ENCODE measurements at regions not wholly inside any gene's neighbourhood (a gene's known extent, or its start where the extent isn't known, plus 50 kb on each side); places are given as distances from the start of the nearest gene placed in this dataset.

- POLR2A ChIA-PET = no interaction called here
- TF ChIP-seq, protein P1, sequence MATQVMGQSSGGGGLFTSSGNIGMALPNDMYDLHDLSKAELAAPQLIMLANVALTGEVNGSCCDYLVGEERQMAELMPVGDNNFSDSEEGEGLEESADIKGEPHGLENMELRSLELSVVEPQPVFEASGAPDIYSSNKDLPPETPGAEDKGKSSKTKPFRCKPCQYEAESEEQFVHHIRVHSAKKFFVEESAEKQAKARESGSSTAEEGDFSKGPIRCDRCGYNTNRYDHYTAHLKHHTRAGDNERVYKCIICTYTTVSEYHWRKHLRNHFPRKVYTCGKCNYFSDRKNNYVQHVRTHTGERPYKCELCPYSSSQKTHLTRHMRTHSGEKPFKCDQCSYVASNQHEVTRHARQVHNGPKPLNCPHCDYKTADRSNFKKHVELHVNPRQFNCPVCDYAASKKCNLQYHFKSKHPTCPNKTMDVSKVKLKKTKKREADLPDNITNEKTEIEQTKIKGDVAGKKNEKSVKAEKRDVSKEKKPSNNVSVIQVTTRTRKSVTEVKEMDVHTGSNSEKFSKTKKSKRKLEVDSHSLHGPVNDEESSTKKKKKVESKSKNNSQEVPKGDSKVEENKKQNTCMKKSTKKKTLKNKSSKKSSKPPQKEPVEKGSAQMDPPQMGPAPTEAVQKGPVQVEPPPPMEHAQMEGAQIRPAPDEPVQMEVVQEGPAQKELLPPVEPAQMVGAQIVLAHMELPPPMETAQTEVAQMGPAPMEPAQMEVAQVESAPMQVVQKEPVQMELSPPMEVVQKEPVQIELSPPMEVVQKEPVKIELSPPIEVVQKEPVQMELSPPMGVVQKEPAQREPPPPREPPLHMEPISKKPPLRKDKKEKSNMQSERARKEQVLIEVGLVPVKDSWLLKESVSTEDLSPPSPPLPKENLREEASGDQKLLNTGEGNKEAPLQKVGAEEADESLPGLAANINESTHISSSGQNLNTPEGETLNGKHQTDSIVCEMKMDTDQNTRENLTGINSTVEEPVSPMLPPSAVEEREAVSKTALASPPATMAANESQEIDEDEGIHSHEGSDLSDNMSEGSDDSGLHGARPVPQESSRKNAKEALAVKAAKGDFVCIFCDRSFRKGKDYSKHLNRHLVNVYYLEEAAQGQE (IDR thresholded peaks at IDR 0.05; ENCODE audit: low read depth, low read length) = no peak
- TF ChIP-seq, protein P2, sequence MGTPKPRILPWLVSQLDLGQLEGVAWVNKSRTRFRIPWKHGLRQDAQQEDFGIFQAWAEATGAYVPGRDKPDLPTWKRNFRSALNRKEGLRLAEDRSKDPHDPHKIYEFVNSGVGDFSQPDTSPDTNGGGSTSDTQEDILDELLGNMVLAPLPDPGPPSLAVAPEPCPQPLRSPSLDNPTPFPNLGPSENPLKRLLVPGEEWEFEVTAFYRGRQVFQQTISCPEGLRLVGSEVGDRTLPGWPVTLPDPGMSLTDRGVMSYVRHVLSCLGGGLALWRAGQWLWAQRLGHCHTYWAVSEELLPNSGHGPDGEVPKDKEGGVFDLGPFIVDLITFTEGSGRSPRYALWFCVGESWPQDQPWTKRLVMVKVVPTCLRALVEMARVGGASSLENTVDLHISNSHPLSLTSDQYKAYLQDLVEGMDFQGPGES (IDR thresholded peaks at IDR 0.05; ENCODE audit: low read depth, low read length) = no peak
- TF ChIP-seq, protein P3, sequence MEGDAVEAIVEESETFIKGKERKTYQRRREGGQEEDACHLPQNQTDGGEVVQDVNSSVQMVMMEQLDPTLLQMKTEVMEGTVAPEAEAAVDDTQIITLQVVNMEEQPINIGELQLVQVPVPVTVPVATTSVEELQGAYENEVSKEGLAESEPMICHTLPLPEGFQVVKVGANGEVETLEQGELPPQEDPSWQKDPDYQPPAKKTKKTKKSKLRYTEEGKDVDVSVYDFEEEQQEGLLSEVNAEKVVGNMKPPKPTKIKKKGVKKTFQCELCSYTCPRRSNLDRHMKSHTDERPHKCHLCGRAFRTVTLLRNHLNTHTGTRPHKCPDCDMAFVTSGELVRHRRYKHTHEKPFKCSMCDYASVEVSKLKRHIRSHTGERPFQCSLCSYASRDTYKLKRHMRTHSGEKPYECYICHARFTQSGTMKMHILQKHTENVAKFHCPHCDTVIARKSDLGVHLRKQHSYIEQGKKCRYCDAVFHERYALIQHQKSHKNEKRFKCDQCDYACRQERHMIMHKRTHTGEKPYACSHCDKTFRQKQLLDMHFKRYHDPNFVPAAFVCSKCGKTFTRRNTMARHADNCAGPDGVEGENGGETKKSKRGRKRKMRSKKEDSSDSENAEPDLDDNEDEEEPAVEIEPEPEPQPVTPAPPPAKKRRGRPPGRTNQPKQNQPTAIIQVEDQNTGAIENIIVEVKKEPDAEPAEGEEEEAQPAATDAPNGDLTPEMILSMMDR (IDR thresholded peaks at IDR 0.05) = no peak
- TF ChIP-seq CHD2 (IDR thresholded peaks at IDR 0.05; ENCODE audit: low read length, partially characterized antibody) (no peak), RXRA (IDR thresholded peaks at IDR 0.05; ENCODE audit: borderline replicate concordance, low read depth) (no peak), POLR2AphosphoS5 (IDR thresholded peaks at IDR 0.05; ENCODE audit: low read depth, low read length) (no peak), TCF12 (IDR thresholded peaks at IDR 0.05) (no peak), RAD21 (IDR thresholded peaks at IDR 0.05; ENCODE audit: low read length) (no peak), FOXM1 (IDR thresholded peaks at IDR 0.05; ENCODE audit: low read depth) (no peak), MXI1 (IDR thresholded peaks at IDR 0.05; ENCODE audit: low read depth, low read length) (no peak), TEAD4 (IDR thresholded peaks at IDR 0.05; ENCODE audit: borderline replicate concordance, insufficient read depth) (no peak), MEF2A (IDR thresholded peaks at IDR 0.05; ENCODE audit: borderline replicate concordance, low read depth) (no peak), ELF1 (IDR thresholded peaks at IDR 0.05) (no peak)
These were observed 459.9 kb downstream of the TBC1D32 start for GRCh38 chr6:120874422-120874821.

More at GRCh38 chr6:120874422-120874821, 459.9 kb downstream of the TBC1D32 start:
- no peaks in the 10 kb centered on the region for H4K20me1 ChIP-seq (ENCODE audit: insufficient read depth)
- no peaks in the 10 kb centered on the region for H3K36me3 ChIP-seq (replicated peaks in 1 of 2; ENCODE audit: control insufficient read depth in 1 of 2, insufficient read depth in 2 of 2, low read length in 1 of 2)
- H3K9me2 ChIP-seq = no peaks in the 10 kb centered on the region
- no peak overlapping the region for H3K27ac ChIP-seq (ENCODE audit: low read depth in 2 of 2, low read length in 1 of 2)
- no peaks in the 10 kb centered on the region for H3K9me3 ChIP-seq
- H3K4me1 ChIP-seq (ENCODE audit: control insufficient read depth in 1 of 2, insufficient read depth in 2 of 2, low read depth in 1 of 2, low read length in 1 of 2) = no peaks in the 10 kb centered on the region; a peak in 1 of 4 replicates
- no peak overlapping the region for H3K4me2 ChIP-seq
- no peak overlapping the region for H2AFZ ChIP-seq (ENCODE audit: low read depth)
- no peaks in the 10 kb centered on the region for H3K79me2 ChIP-seq (ENCODE audit: insufficient read depth)
- 17% methylated on average over 4 of the region's 6 CpGs for WGBS (ENCODE audit: low lambda C conversion rate)
- no peak overlapping the region for H3K9ac ChIP-seq
- no peaks in the 10 kb centered on the region for H3K27me3 ChIP-seq (ENCODE audit: insufficient read depth)
- CTCF ChIA-PET = interaction anchor here (0.6 kb wide), 1 partner anchor 9 kb away, joined by 3 read pairs; no protein-coding TSS in a partner anchor
- H3F3A ChIP-seq (replicated peaks; ENCODE audit: insufficient read depth) = no peaks in the 10 kb centered on the region
- H3K4me3 ChIP-seq (ENCODE audit: low read depth in 2 of 2, low read length in 1 of 2) = no peak overlapping the region
- DNase-seq = no peak
